ENCODE measurements at regions not wholly inside any gene's neighbourhood (a gene's known extent, or its start where the extent isn't known, plus 50 kb on each side); places are given as distances from the start of the nearest gene placed in this dataset.
"Not testable (repeated sequence)": the region's sequence is repeated elsewhere in the genome, so short reads cannot be mapped to it uniquely, and the experiment has no call there.

DNA sequence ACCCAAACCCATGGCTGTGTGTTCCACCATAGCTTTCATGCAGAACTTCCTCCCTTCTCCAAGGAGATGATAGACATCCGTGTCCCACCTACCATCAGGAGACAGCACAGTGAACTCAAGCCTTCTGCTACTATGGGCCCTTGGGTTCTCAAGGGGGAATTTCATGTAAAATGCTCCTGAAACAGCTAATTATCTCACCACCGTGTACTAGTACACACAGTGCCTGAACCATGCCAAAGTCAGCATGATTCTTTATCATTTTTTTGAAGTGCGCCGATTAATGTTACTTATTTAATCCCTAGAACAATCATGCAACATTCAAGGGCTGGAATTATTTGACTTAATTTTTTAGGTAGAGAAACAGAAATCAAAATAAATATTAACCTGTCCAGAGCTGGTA lies 147.2 kb downstream of the PPIAL4A start:
- H3K4me1 Mint-ChIP-seq; POLR2A ChIA-PET; H3K27me3 Mint-ChIP-seq; H3K27ac Mint-ChIP-seq; ATAC-seq; DNase-seq; intact Hi-C loops (cut with DNase I, micrococcal nuclease); H3K4me3 Mint-ChIP-seq; CTCF ChIA-PET; H3K9me3 Mint-ChIP-seq (ENCODE audit: low read depth); H3K36me3 Mint-ChIP-seq (ENCODE audit: low read depth): not testable (repeated sequence)

DNA sequence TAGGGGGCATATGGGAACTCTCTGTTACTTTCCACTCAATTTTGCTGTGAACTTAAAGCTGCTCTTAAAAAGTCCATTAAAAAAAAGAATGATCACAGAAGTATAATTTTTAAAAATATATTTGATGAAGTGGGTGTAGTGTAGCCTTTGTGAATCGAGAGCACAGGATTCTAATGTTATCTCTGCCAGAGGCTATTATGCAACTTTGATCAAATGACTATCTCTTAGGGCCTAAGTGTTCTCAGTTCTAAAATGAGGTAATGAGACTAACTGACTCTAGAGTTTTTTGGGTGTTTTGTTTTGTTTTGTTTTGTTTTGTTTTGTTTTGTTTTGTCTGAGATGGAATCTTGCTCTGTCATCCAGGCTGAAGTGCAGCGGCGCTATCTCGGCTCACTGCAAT lies 143.2 kb downstream of the FAM72B start:
- H3K4me3 Mint-ChIP-seq, ATAC-seq: not testable (repeated sequence)

DNA sequence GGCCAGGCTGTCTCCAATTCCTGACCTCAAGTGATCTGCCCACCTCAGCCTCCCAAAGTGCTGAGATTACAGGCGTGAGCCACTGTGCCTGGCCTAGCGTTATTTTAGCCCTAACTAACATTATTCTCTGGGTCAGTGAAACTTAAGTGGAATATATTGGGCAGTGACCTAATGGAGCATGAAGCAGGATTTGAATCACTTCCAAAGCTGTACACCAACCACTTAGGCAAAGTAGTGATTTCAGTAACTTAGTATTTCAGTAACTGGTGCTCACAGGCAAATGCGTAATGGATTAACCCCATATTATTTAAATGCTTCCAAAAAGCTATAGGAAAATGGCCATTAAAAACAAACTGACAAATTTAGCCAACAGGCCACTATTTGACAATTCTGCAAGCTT lies 142.6 kb downstream of the FAM72B start:
- H3K36me3 Mint-ChIP-seq (ENCODE audit: low read depth); CTCF ChIA-PET; H3K4me3 Mint-ChIP-seq; DNase-seq; H3K9me3 Mint-ChIP-seq (ENCODE audit: low read depth); H3K27ac Mint-ChIP-seq; POLR2A ChIA-PET; ATAC-seq; H3K27me3 Mint-ChIP-seq; H3K4me1 Mint-ChIP-seq; intact Hi-C loops (cut with DNase I, micrococcal nuclease): not testable (repeated sequence)

More for the DNA sequence above, 143.2 kb downstream of the FAM72B start:
- intact Hi-C loops (cut with DNase I, micrococcal nuclease); H3K36me3 Mint-ChIP-seq (ENCODE audit: low read depth); H3K9me3 Mint-ChIP-seq (ENCODE audit: low read depth); H3K27me3 Mint-ChIP-seq; POLR2A ChIA-PET; CTCF ChIA-PET; H3K27ac Mint-ChIP-seq; H3K4me1 Mint-ChIP-seq; DNase-seq: not testable (repeated sequence)

DNA sequence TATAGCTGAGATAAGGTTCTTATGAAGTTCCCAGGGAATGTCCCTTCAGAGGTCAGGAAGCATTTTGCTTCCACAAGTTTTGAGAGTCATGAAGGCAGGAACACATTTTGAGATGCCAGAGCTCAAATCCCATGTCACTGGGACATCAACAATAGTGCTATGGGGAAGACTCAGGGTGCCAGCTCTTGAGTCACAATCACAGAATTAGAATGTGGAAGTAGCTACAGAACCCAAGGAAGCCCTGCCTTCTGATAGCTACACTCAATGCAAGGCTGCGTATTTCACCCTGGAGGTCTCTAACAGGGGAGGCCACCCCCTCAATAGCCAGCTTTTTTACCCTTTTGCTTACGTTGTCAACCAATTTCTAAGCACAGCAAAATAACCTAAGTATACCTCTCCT lies 141.3 kb downstream of the FAM72B start:
- H3K4me3 Mint-ChIP-seq; ATAC-seq; DNase-seq; H3K27ac Mint-ChIP-seq; H3K4me1 Mint-ChIP-seq; H3K9me3 Mint-ChIP-seq (ENCODE audit: low read depth); CTCF ChIA-PET; H3K27me3 Mint-ChIP-seq; POLR2A ChIA-PET; intact Hi-C loops (cut with DNase I, micrococcal nuclease); H3K36me3 Mint-ChIP-seq (ENCODE audit: low read depth): not testable (repeated sequence)

DNA sequence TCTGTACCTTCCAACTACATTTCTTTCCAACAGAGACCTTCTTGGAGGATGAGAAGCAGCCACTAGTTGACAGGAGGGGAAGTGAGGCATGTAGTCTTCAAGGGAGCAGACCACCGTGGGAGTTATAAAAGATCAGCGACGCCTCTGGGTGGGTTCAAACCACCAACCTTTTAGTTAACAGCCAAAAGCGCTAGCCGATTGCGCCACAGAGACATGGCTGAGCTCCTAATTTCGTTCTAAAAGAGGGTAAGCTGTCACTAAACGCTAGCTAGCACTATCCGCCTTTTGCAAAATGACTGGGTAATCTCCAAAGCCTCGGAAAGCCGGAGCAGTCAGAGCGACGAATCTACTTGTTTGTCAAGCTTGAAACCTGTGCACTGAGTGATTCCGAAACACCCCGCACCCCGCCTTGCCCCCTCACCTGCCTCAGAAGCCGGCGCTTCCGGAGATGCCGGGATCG lies 135.8 kb downstream of the FAM72B start:
- H3K36me3 Mint-ChIP-seq (ENCODE audit: low read depth); H3K4me1 Mint-ChIP-seq; CTCF ChIA-PET; H3K4me3 Mint-ChIP-seq; POLR2A ChIA-PET; H3K9me3 Mint-ChIP-seq (ENCODE audit: low read depth); intact Hi-C loops (cut with DNase I, micrococcal nuclease); H3K27ac Mint-ChIP-seq: not testable (repeated sequence)
- ATAC-seq (peak; percentile 77), DNase-seq (peak; percentile 71)
- H3K27me3 Mint-ChIP-seq = peaks cover 15% of the 10 kb centered on the region

DNA sequence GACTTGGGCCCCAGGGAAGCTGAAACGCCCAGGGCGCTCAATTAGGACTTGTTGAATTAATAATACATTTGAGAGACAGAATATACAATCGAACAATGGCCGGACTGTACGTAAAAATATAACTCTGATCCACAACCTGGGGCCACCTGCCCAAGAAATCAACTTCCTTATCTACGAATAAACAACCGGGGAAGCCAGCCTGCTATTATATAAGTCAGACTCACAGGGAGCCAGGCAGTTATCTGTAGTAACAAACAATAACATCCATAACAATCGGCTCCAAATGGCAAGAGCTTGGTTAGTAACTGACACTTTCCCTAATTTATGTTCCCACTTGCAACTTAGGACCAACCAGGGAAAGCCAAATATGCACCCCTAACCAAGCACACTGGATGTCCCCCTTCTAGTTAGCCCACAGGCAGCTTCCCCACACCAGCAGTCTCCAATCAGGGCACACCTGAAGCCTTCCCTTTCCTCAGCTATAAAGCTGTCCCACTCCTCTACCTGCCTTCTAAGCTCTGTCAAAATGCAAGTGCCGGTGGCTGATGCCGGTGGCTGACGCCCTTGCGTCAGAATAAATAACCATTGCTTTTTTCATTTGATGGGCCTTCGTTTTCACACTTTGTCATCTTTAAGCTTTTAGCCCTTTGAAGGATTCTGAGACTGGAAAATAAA lies 135.2 kb downstream of the FAM72B start:
- H3K9me3 Mint-ChIP-seq (ENCODE audit: low read depth); POLR2A ChIA-PET: not testable (repeated sequence)
- peak; percentile 30 for ATAC-seq

DNA sequence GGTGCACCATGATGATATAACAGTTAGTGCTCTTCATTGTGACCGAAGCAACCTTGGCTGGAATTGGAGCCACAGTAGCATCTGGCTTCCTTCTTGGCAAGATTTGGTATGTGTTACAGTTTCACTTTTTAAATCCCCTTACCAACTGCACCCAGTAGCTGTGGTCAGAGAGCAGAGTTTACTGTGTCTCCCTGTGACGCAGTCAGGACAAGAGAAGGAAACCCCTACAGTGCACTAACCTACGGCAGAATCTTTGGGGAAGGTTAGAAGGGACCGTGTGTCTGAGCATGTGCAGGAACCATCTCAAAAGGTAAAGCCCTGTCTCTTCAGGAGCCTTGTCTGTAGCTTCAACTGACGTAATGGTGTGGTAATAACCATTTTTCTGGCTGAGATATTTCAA lies 134.0 kb downstream of the FAM72B start:
- peaks cover 15% of the 10 kb centered on the region for H3K27me3 Mint-ChIP-seq
- DNase-seq; H3K27ac Mint-ChIP-seq; H3K36me3 Mint-ChIP-seq (ENCODE audit: low read depth); intact Hi-C loops (cut with DNase I, micrococcal nuclease); H3K4me1 Mint-ChIP-seq; POLR2A ChIA-PET; H3K9me3 Mint-ChIP-seq (ENCODE audit: low read depth); CTCF ChIA-PET; H3K4me3 Mint-ChIP-seq; ATAC-seq: not testable (repeated sequence)

More for the DNA sequence above, 135.2 kb downstream of the FAM72B start:
- H3K36me3 Mint-ChIP-seq (ENCODE audit: low read depth); CTCF ChIA-PET; H3K4me1 Mint-ChIP-seq; intact Hi-C loops (cut with DNase I, micrococcal nuclease); H3K27ac Mint-ChIP-seq; DNase-seq; H3K4me3 Mint-ChIP-seq: not testable (repeated sequence)
- peaks cover 15% of the 10 kb centered on the region for H3K27me3 Mint-ChIP-seq

DNA sequence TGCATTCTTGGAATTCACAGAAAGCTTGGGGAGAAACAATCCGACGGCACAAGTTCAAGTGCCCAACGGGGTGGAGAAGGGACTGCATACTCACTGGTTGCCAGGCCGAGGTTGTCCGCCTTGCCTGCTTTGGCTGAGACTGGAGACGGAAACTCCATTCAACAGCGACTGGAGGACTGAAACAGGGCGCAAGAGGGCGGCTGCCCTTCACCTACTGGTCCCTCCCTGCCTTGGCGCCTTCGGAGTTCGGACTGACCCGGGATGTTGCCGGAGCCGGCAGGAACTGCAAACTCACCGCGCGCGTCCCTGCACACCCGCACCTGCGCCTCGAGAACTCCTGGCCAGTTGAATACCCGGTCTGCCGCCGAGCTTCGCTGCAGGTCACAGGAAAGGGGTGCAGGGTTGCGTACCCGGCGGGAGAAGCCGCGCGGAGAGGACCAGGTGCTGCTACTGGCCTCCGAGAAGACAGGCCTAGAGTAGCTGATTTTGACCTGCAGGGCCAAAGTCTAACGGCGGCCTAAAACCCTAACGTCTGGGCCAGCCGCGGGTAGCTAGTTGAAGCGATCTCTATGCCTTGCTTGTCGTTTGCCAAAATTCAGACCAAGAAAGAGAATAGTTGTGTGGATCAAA lies 132.9 kb downstream of the FAM72B start:
- H3K36me3 Mint-ChIP-seq (ENCODE audit: low read depth); H3K4me3 Mint-ChIP-seq; intact Hi-C loops (cut with DNase I, micrococcal nuclease); CTCF ChIA-PET; POLR2A ChIA-PET; H3K4me1 Mint-ChIP-seq; H3K27ac Mint-ChIP-seq; H3K9me3 Mint-ChIP-seq (ENCODE audit: low read depth); ATAC-seq; DNase-seq: not testable (repeated sequence)
- peaks cover 18% of the 10 kb centered on the region for H3K27me3 Mint-ChIP-seq

DNA sequence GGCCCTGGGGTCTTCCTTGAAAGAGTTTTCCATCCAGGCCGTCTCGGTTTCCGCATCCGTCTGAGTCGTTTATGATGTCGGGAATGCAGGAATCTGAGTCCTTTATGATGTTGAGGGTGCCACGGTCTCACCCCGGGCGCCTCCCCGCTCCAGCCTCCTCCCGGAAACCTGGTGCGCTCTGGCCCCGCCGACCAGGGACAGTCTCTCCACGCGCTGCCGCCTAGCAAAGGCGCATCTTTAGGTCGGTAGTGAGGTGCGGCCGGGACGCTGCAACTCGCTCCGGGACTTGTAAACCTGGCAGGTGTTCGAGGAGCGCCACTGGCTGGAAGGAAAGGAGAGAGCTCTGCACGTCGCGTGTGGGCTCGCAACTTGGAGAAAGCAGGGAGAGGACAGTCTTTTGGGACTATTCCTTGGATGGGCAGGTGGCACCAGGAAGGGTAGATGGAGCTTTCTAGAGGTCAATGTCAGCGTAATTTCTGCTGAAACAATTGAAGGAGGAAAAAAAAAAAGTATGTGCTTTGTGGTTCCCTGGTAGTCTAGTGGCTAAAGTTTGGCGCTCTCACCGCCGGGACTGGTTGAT lies 132.0 kb downstream of the FAM72B start:
- H3K27ac Mint-ChIP-seq; H3K9me3 Mint-ChIP-seq (ENCODE audit: low read depth); H3K4me1 Mint-ChIP-seq; H3K36me3 Mint-ChIP-seq (ENCODE audit: low read depth); CTCF ChIA-PET; POLR2A ChIA-PET; ATAC-seq; intact Hi-C loops (cut with DNase I, micrococcal nuclease): not testable (repeated sequence)
- Mint-ChIP-seq H3K4me3 (peak overlapping the region; percentile 35), H3K27me3 (peaks cover 18% of the 10 kb centered on the region)
- peak; percentile 9 for DNase-seq

DNA sequence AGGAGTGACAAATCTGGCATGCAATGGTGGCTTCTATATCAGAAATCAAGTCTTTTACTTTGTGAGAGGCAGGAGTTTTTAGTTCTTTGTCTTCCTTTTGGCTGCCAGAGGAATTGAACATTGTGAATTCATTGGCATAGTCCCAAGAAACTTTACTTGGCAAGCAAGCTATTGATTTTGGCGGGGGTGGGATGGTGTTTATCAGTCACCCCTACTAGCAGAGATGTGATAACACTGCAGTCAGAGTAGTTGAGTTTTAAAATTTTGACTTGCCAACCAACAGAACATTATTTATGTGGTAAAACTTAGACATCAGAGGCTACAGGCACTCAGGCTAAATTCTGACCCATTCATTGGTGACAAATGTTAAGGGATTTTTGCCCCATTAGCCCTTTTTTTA lies 129.2 kb downstream of the FAM72B start:
- H3K4me1 Mint-ChIP-seq; H3K9me3 Mint-ChIP-seq (ENCODE audit: low read depth); ATAC-seq; DNase-seq; intact Hi-C loops (cut with DNase I, micrococcal nuclease); H3K36me3 Mint-ChIP-seq (ENCODE audit: low read depth); H3K4me3 Mint-ChIP-seq; CTCF ChIA-PET; H3K27ac Mint-ChIP-seq; POLR2A ChIA-PET: not testable (repeated sequence)
- H3K27me3 Mint-ChIP-seq = peaks cover 16% of the 10 kb centered on the region

DNA sequence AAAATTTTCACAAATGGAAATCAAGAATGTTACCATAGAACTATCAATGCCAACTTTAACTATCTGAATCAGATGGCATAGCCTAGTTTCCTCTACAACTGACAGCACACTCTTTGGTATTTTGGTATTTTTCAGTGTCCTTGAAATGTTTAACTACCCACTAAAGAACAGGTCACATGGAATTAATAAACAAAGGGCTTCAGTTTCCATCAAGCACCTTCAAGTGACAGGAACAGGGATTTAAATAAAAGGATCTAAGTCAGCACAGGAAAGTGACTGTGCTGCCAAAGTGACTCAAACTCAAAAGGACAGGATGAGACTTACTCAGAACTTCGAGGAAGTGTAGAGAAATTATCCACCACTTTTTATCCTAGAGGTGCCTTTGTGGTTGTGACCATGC lies 117.2 kb downstream of the FAM72B start:
- H3K9me3 Mint-ChIP-seq (ENCODE audit: low read depth); DNase-seq; CTCF ChIA-PET; H3K27me3 Mint-ChIP-seq; intact Hi-C loops (cut with DNase I, micrococcal nuclease); H3K36me3 Mint-ChIP-seq (ENCODE audit: low read depth); H3K27ac Mint-ChIP-seq; H3K4me1 Mint-ChIP-seq; ATAC-seq; H3K4me3 Mint-ChIP-seq; POLR2A ChIA-PET: not testable (repeated sequence)

DNA sequence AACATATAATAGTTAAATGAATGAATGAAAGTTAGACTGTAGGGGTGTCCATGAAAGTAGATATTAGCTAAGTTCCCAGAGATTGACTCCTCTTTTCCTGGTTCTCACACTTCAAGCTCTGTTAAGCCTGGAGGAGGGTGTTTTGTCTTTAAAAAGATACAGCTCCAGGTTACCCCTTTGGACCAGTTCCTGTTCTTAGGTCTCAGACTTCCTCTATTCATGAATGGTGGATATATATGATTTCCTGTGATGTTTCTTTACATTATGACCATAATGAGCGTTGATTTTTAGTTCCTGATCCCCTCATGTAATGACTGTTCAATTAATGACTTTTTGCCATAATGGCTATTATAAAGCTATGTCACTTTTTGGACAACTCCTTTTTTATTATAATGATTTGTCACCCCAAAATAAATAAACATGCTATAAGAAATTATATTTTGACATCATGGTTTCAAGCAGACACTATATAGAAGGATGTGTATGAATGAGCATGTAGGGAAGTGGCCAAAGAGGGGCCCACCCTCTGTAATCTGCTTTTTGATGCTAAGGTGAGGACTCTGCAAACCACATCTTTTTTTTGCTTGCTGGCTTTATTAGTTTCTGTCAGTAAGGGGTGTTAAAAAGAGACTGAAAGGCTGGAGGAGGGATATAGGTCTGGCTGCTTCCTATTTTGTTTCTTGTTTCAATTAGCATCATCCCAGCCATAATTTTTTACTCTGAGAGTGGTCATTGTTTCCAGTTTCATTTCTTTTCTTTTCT lies 115.2 kb downstream of the FAM72B start:
- DNase-seq; H3K27ac Mint-ChIP-seq; CTCF ChIA-PET; intact Hi-C loops (cut with DNase I, micrococcal nuclease); POLR2A ChIA-PET; H3K4me1 Mint-ChIP-seq; H3K4me3 Mint-ChIP-seq; H3K9me3 Mint-ChIP-seq (ENCODE audit: low read depth); H3K27me3 Mint-ChIP-seq; H3K36me3 Mint-ChIP-seq (ENCODE audit: low read depth); ATAC-seq: not testable (repeated sequence)

Data from activated CD4-positive, alpha-beta T cell treated with anti-CD3 and anti-CD28 coated beads for 36 hours (primary cell).